ENCODE measurements at regions not wholly inside any gene's neighbourhood (a gene's known extent, or its start where the extent isn't known, plus 50 kb on each side); places are given as distances from the start of the nearest gene placed in this dataset.

- no peak for DNase-seq
Observed at GRCh38 chr4:123338715-123339114, 57.9 kb upstream of the SPRY1 start.

GRCh38 chr4:123339507-123340380 is 56.9 kb upstream of the SPRY1 start:
- no peak for DNase-seq

GRCh38 chr4:123340381-123340701 is 56.3 kb upstream of the SPRY1 start:
- no peak for DNase-seq

- no peak for DNase-seq
Observed at GRCh38 chr4:123342498-123342897, 54.1 kb upstream of the SPRY1 start.

- DNase-seq = no peak
Observed at GRCh38 chr4:123343400-123344041, 53.1 kb upstream of the SPRY1 start.

- no peak for DNase-seq
Observed at GRCh38 chr4:123345137-123345934, 51.3 kb upstream of the SPRY1 start.

- no peak for DNase-seq
Observed at GRCh38 chr4:123345935-123346300, 50.7 kb upstream of the SPRY1 start.

GRCh38 chr4:123346330-123346940 is 50.2 kb upstream of the SPRY1 start:
- DNase-seq = no peak

Measured in activated CD8-positive, alpha-beta memory T cell treated with anti-CD3 and anti-CD28 coated beads, Interleukin-2, amount 50 U/mL, for 4 hours (primary cell).